ENCODE measurements at regions not wholly inside any gene's neighbourhood (a gene's known extent, or its start where the extent isn't known, plus 50 kb on each side); places are given as distances from the start of the nearest gene placed in this dataset.

DNA sequence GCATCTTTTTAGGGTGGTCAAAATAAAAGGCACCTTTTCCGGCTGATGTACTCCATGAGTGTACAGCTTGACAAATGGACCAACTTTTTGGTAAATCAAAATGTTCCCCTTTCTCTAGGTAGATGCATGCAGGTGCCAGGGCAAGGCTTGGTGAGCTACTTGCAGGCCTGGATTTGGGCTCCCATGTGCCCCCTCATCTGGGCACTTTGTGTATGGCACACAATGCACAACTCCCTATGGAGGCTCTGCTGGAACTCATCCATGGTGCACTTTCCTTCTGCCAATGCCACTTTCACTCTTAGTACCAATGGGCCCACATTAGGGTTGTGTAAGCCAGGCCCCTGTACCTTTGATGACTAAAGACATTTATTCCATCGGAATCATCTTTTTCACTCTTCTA lies 300.8 kb downstream of the SDHAF3 start:
- H3K9me3 ChIP-seq = no peaks in the 10 kb centered on the region
- no peaks in the 10 kb centered on the region for H3K36me3 ChIP-seq
- no peak overlapping the region for H3K27ac ChIP-seq
- no peaks in the 10 kb centered on the region for H3K27me3 ChIP-seq (replicated peaks; ENCODE audit: insufficient read depth)
- intact Hi-C loops (cut with DNase I) = no loop called here
- 95% methylated on average over 2 of the region's 2 CpGs for WGBS
- no peak overlapping the region for H3K4me3 ChIP-seq
- no peak for DNase-seq (ENCODE audit: low spot score)
- TF ChIP-seq POLR2A (IDR thresholded peaks at IDR 0.05) = no peak
- TF ChIP-seq POLR2AphosphoS5 (IDR thresholded peaks at IDR 0.05) = no peak
- TF ChIP-seq CTCF (IDR thresholded peaks at IDR 0.05) = no peak
- no peaks in the 10 kb centered on the region for H3K4me1 ChIP-seq (replicated peaks)

GRCh38 chr7:97419898-97420297 lies 302.4 kb downstream of the SDHAF3 start:
- Histone ChIP-seq H3K27me3 (replicated peaks; ENCODE audit: insufficient read depth) (no peaks in the 10 kb centered on the region), H3K4me1 (replicated peaks) (no peaks in the 10 kb centered on the region), H3K4me3 (no peak overlapping the region), H3K36me3 (no peaks in the 10 kb centered on the region), H3K27ac (no peak overlapping the region), H3K9me3 (no peaks in the 10 kb centered on the region)
- no peak for DNase-seq (ENCODE audit: low spot score)
- intact Hi-C loops (cut with DNase I) = no loop called here
- TF ChIP-seq POLR2AphosphoS5 (IDR thresholded peaks at IDR 0.05) (no peak), CTCF (IDR thresholded peaks at IDR 0.05) (no peak), POLR2A (IDR thresholded peaks at IDR 0.05) (no peak)
- 84% methylated on average over 5 of the region's 5 CpGs for WGBS

- intact Hi-C loops (cut with DNase I) = no loop called here
- H3K9me3 ChIP-seq = no peaks in the 10 kb centered on the region
- H3K4me3 ChIP-seq = no peak overlapping the region
- WGBS = 79% methylated on average over 4 of the region's 4 CpGs
- TF ChIP-seq POLR2AphosphoS5 (IDR thresholded peaks at IDR 0.05) (no peak), POLR2A (IDR thresholded peaks at IDR 0.05) (no peak), CTCF (IDR thresholded peaks at IDR 0.05) (no peak)
- H3K27ac ChIP-seq = no peak overlapping the region
- H3K4me1 ChIP-seq (replicated peaks) = no peaks in the 10 kb centered on the region
- no peak for DNase-seq (ENCODE audit: low spot score)
- no peaks in the 10 kb centered on the region for H3K27me3 ChIP-seq (replicated peaks; ENCODE audit: insufficient read depth)
- H3K36me3 ChIP-seq = no peaks in the 10 kb centered on the region
These were observed 303.9 kb downstream of the SDHAF3 start for GRCh38 chr7:97421307-97421930.

GRCh38 chr7:97422046-97422445 lies 304.5 kb downstream of the SDHAF3 start:
- intact Hi-C loops (cut with DNase I) = no loop called here
- Histone ChIP-seq H3K36me3 (no peaks in the 10 kb centered on the region), H3K27ac (no peak overlapping the region), H3K9me3 (no peaks in the 10 kb centered on the region), H3K27me3 (replicated peaks; ENCODE audit: insufficient read depth) (no peaks in the 10 kb centered on the region), H3K4me3 (no peak overlapping the region), H3K4me1 (replicated peaks) (no peaks in the 10 kb centered on the region)
- DNase-seq (ENCODE audit: low spot score) = no peak
- 97% methylated on average over 1 of the region's 1 CpG for WGBS
- TF ChIP-seq POLR2AphosphoS5 (IDR thresholded peaks at IDR 0.05) = no peak
- TF ChIP-seq CTCF (IDR thresholded peaks at IDR 0.05) = no peak
- no peak for TF ChIP-seq POLR2A (IDR thresholded peaks at IDR 0.05)

DNA sequence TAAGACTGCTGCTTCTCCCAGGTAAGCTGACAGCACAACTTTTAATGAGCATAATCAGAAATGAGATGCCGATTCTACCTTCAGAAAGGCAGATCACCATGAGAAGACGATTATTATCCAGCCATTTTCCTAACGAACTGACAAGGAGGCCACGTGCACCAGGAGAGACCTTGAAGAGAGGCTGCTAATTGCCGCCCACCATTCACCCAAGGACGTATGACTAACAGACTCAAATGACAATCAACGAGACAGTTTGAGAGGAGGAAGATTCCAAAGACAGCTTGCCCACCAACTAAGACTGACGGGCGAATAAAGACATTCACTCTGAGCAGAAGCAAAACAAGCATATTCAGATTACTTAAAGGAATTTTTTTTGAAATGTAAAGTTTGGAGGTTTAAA lies 301.9 kb upstream of the TAC1 start:
- 69% methylated on average over 9 of the region's 9 CpGs for WGBS
- TF ChIP-seq CTCF (IDR thresholded peaks at IDR 0.05) = no peak
- no peak for TF ChIP-seq POLR2AphosphoS5 (IDR thresholded peaks at IDR 0.05)
- TF ChIP-seq POLR2A (IDR thresholded peaks at IDR 0.05) = no peak
- intact Hi-C loops (cut with DNase I) = no loop called here
- H3K4me1 ChIP-seq (replicated peaks) = no peaks in the 10 kb centered on the region
- no peak for DNase-seq (ENCODE audit: low spot score)
- H3K9me3 ChIP-seq = no peaks in the 10 kb centered on the region
- no peak overlapping the region for H3K4me3 ChIP-seq
- H3K27me3 ChIP-seq (replicated peaks; ENCODE audit: insufficient read depth) = peaks cover 3% of the 10 kb centered on the region
- no peak overlapping the region for H3K27ac ChIP-seq
- no peaks in the 10 kb centered on the region for H3K36me3 ChIP-seq
